MM.1S (cell line): ENCODE measurements at regions not wholly inside any gene's neighbourhood (a gene's known extent, or its start where the extent isn't known, plus 50 kb on each side); places are given as distances from the start of the nearest gene placed in this dataset.
"Not testable (repeated sequence)": the region's sequence is repeated elsewhere in the genome, so short reads cannot be mapped to it uniquely, and the experiment has no call there.

Source experiments
- DNase-seq: peaks from one replicate; pipeline ENCODE4 v3.0.0-alpha.2; 2015
- H2AFZ ChIP-seq: fragments of 300-600 bp; sonication (generic); 2 replicates; pipeline ENCODE4 v1.6.0; 2016; ENCODE audit warnings: antibody characterized with exemption, low read length
- H3F3A ChIP-seq: fragments of 300-600 bp; sonication (generic); 2 replicates; pipeline ENCODE4 v1.6.1; 2016; ENCODE audit warnings: mild to moderate bottlenecking, antibody characterized with exemption, low read length, moderate library complexity, mixed read lengths; ENCODE audit not compliant: insufficient read depth
- H3K27ac ChIP-seq: fragments of 300-600 bp; sonication (generic); 2 replicates; pipeline ENCODE4 v1.5.1; 2016; ENCODE audit warnings: mild to moderate bottlenecking, low read length
- H3K27me3 ChIP-seq: fragments of 300-600 bp; sonication (generic); replicated peaks from 2 replicates; pipeline ENCODE4 v1.6.0; 2016; ENCODE audit warnings: low read length; ENCODE audit not compliant: insufficient read depth
- H3K36me3 ChIP-seq: fragments of 300-600 bp; sonication (generic); replicated peaks from 2 replicates; pipeline ENCODE4 v1.6.1; 2016; ENCODE audit warnings: mild to moderate bottlenecking, low read length, mixed read lengths; ENCODE audit not compliant: insufficient read depth
- H3K4me1 ChIP-seq: fragments of 300-600 bp; sonication (generic); 2 replicates; pipeline ENCODE4 v1.6.1; 2016; ENCODE audit warnings: low read length, mixed read lengths
- H3K4me2 ChIP-seq: fragments of 300-600 bp; sonication (generic); 2 replicates; pipeline ENCODE4 v1.6.0; 2016; ENCODE audit warnings: low read depth, low read length
- H3K4me3 ChIP-seq: fragments of 300-600 bp; sonication (generic); 2 replicates; pipeline ENCODE4 v1.5.1; 2016; ENCODE audit warnings: low read length, mixed read lengths
- H3K79me2 ChIP-seq: fragments of 300-600 bp; sonication (generic); 2 replicates; pipeline ENCODE4 v1.6.1; 2016; ENCODE audit warnings: mixed run types, low read length, mixed read lengths
- H3K9ac ChIP-seq: fragments of 300-600 bp; sonication (generic); 2 replicates; pipeline ENCODE4 v1.6.1; 2016; ENCODE audit warnings: low read length, mixed read lengths
- H3K9me2 ChIP-seq: fragments of 300-600 bp; sonication (generic); replicated peaks from 2 replicates; pipeline ENCODE4 v1.6.1; 2016; ENCODE audit warnings: mild to moderate bottlenecking, low read length, mixed read lengths; ENCODE audit not compliant: insufficient read depth
- H3K9me3 ChIP-seq: fragments of 300-600 bp; sonication (generic); replicated peaks from 2 replicates; pipeline ENCODE4 v1.6.1; 2016; ENCODE audit warnings: mild to moderate bottlenecking, low read length, mixed read lengths; ENCODE audit not compliant: insufficient read depth
- H4K20me1 ChIP-seq: fragments of 300-600 bp; sonication (generic); 2 replicates; pipeline ENCODE4 v1.6.1; 2016; ENCODE audit warnings: mild to moderate bottlenecking, low read length, moderate library complexity, mixed read lengths; ENCODE audit not compliant: insufficient read depth

- not testable (repeated sequence) for H3K4me3 ChIP-seq, H3K36me3 ChIP-seq, H3F3A ChIP-seq, H3K9me2 ChIP-seq, H3K27me3 ChIP-seq, H3K9me3 ChIP-seq, H3K27ac ChIP-seq, H4K20me1 ChIP-seq, H3K4me2 ChIP-seq, H3K4me1 ChIP-seq, H3K9ac ChIP-seq, H3K79me2 ChIP-seq, H2AFZ ChIP-seq, DNase-seq
Observed at GRCh38 chr16:21543151-21543836, 56.1 kb upstream of the METTL9 start.

DNA sequence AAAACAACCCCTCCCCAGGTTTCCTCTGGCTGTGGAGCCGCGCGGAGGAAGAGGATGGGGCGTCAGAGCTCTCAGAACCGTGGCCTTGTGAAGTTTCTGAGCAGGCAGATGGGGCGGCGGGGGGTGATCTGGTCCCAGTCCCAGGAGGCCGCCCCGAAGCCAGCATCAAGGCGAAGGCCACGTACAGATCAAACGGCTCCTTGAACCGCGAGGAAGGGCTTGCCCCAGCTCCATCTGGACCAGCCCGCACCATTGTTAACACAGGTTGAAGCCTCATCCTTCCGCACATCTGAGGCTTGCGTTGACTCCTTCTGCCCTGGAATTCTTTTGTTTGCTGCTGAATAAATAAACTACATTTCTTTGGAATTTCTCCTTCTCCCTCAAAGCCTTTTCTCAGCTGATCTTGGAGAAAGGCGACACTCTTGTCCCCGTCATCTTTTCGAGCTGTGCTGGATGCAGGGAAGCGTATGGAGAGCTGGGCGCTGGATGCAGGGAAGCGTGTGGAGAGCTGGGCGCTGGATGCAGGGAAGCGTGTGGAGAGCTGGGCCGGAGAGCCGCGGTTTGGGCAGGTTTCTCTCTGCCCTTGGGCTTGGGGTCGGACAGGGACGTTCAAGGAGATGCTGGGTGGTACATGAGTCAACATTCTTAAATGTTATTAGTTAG is 53.6 kb upstream of the METTL9 start:
- not testable (repeated sequence) for H3K4me1 ChIP-seq, H3K4me2 ChIP-seq, H2AFZ ChIP-seq, DNase-seq, H3K9me2 ChIP-seq, H3K9ac ChIP-seq, H3F3A ChIP-seq, H3K27ac ChIP-seq, H3K4me3 ChIP-seq, H4K20me1 ChIP-seq, H3K9me3 ChIP-seq, H3K36me3 ChIP-seq, H3K27me3 ChIP-seq, H3K79me2 ChIP-seq

DNA sequence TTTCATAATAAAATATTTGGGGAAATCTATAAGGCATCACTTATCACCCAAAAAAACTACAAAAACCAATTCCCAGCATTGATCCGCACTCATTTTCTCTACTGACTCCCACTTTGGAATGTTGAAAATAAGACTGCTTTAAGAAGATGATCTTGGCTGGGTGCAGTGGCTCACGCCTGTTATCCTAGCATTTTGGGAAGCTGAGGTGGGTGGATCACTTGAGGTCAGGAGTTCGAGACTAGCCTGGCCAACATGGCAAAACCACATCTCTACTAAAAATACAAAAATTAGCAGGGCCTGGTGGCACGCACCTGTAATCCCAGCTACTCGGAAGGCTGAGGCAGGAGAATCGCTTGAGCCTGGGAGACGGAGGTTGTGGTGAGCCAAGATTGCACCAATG is 50.0 kb upstream of the METTL9 start:
- not testable (repeated sequence) for H3K9ac ChIP-seq, H3K27ac ChIP-seq, H3F3A ChIP-seq, H3K4me1 ChIP-seq, H3K4me3 ChIP-seq, H2AFZ ChIP-seq, H3K4me2 ChIP-seq, H3K9me3 ChIP-seq, H3K27me3 ChIP-seq, H4K20me1 ChIP-seq, DNase-seq, H3K36me3 ChIP-seq, H3K9me2 ChIP-seq, H3K79me2 ChIP-seq
